SKM-1 (cell line): ENCODE measurements at regions not wholly inside any gene's neighbourhood (a gene's known extent, or its start where the extent isn't known, plus 50 kb on each side); places are given as distances from the start of the nearest gene placed in this dataset.

Experiments
- DNase-seq: peaks from one replicate; lab custom pipeline; 2025; ENCODE audit not compliant: unreplicated experiment; lab: John Stamatoyannopoulos, UW

DNA sequence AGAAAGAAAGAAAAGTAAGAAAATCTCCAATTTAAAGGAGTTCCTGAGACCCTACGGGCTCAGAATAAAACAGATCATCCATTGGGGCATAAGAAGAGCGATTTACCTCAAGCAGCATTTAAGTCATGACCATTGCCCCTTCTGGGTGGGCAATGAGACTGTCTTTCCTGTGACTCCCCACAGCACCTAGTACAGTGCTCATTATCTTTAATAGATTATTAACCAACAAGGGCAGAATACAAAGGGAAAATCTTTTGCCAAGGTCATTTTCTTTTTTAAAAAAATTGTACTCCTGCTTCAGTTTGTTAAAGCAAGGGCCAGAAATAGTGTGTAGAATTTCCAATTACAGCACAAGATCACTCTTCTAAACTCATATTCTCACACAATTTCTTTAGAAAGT, 443.3 kb upstream of the AGTR1 start:
- no peak for DNase-seq

DNA sequence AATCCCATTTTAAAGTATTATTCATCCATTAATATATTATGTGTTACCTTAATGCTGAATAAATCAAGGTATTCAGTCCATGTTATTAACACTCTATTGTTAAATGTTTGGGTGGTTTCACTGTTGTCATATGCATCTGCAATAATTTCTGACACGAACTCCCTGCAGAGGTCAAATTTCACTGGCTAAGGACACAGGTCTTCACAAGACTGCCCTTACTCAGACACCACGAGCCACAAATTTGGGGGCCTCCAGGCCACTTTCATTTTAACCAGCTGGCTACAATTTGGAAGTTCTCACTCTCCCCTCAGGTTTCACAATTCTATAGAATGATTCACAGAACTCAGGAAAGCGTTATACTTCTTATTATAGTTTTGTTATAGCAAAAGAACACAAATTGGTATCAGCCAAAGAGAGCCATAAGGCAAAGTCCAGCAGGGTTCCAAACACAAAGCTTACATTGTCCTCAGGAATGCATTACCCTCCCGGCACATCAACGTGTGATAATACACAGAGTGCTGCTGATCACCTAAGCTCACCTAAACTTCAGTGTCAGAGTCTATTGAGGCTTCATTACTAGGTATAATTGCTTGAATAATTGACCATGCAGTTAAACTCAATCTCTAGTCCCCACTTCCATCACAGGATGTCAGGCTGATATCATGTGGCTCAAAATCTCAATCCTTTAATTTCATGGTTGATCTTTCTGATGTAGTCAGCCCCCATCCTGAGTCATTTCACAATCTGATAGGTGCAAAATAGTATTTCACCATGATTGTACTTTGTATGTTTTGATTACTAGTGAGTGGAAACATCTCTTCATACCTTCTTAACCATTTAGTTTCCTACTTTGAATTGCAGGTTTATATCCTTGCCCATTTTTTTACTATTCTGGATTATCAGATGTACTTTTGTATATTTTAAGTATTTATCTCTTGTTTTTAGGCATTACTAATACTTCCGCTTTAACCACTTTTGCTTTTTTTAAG, 441.4 kb upstream of the AGTR1 start:
- no peak for DNase-seq

DNA sequence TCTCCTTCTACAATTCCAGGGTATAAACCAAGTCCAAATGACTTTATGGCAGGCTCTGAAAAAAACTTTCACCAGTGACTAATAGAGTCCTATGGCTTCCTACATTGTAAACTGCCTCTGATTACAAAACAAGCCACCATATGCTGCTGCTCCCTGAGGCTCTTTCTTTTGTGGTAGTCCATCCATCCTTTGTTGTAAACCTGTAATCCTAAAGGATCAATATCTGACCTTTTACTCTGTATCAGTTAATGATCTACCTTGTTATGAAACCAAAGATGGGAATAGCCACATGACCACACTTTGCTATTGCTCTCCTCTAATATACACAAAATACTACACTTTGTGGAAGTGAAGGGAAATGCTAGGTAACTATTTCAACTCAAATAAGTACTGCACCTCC, 434.7 kb upstream of the AGTR1 start:
- DNase-seq, result no peak

DNA sequence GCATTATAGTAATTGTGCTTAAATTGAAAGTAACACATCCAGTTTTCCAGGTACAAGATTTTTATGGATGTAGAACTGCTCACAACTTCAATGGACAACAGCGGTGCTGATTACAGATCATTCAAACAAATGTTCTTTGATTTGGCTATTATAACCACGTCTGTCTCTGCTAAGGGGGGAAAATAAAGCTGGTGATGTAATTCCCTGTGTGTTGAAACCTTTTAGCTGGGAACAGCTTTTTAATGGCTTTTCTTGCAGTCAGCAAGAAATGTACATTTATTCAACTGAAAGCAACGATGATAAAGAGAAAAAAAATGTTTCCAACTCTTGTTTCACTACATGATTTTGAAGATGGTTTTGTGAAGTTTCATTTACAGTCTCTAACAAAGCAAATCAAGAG, 431.9 kb upstream of the AGTR1 start:
- DNase-seq, result no peak

DNA sequence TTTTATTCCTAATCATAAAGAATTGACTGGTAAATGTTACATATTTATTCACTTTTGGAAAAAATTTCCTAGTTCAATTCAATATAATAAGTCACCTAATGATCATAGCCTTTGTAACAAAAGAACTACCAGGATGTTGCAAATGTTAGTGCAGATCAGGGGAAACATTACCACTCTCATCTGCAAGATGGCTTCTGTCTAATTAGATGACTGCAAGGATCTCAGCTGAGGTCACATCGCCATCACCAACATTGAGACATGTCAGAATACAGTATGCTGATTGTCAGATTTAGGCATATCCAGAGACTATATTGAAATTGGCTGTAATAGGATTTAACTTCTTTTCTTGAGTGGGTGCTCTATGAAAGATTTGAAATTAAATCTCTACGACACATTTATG, 431.4 kb upstream of the AGTR1 start:
- no peak for DNase-seq

DNA sequence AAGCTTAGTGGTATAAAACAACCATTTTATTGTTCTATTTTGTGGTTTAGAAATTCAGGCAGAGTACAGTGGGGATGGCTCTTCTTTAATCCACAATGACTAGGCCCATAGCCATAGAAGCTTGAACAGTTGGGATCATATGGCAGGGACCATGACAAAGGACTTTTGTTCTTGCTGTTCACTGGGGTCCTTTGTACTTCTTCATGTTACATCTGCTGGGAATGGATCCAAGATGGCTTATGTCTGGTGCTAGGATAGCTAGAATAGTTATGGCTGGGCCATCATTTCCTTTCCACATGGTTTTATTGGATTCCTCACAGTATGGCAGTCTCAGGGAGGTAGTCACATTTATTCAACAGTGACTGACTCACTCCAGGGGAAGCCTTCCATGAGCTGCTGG, 427.9 kb upstream of the AGTR1 start:
- no peak for DNase-seq

DNA sequence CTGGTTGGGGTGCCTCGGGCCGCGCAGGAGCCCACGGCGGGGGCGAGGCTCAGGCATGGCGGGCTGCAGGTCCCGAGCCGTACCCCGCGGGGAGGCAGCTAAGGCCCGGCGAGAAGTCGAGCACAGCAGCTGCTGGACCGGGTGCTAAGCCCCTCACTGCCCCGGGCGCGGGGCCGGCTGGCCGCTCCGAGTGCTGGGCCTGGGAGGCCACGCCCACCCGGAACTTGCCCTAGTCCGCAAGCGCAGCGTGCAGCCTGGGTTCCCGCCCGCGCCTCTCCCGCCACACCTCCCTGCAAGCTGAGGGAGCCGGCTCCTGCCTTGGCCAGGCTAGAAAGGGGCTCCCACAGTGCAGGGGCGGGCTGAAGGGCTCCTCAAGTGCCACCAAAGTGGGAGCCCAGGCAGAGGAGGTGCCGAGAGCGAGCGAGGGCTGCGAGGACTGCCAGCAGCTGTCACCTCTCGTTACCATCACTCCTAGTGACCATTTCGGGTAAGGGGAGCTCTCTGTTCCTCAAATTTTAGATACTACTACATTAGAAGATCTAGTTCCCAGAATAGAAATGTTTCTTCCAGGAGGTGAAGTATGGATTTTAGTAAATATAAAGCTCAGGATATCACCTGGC, 417.0 kb upstream of the AGTR1 start:
- no peak for DNase-seq

DNA sequence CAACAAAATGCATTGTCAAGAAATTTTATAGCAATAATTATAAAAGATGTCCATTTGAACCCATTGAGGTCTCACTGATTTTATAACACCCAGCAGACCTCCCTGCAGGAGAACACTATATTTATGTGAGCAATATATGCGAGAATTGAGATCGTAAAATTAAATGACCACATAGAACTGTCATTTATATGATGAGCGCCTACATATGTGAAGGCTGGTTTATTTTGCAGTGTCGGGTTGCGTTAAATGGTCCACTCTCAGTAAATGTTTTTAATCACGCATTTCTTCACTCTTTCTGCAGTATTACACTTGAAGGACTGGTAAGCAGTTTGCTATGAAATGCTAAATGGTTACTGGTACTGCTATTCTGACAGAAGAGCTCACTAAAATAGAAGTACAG, 408.5 kb upstream of the AGTR1 start:
- no peak for DNase-seq

DNA sequence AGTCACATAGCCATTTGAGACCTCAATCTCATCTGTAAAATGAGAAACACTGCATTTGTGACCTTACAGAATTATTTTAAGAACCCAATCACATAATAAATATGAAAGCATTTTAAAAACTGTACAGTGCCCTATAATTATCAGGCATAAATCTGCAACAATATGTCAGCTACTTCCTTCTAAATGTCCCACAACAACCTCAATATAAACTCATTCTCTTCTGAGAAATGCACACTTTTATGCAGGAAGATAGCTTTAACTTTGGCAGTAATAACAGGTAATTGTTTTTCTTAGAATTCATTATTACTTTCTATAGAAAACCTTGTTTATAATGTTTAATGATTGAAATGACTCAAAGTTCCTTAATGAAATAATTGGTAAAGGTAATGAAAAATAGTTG, 400.7 kb upstream of the AGTR1 start:
- DNase-seq, result no peak

DNA sequence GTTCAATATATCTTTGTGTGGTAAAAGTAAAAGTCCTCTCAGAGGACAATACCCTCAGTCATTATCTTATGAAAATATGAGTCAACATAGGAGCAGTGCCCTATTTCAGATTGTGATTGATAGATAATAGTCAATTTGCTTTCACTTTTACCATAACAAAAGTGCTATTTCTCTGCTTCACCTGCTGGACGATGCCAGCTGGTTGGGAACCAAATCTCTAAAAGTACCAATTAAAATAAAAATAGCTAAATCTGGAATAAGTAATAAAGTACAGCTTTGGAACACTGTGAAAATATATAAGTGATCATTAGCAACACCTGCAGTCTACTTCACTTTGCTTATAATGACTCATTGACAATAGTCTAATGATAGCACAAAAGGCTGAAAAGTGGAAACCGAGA, 390.3 kb upstream of the AGTR1 start:
- no peak for DNase-seq

DNA sequence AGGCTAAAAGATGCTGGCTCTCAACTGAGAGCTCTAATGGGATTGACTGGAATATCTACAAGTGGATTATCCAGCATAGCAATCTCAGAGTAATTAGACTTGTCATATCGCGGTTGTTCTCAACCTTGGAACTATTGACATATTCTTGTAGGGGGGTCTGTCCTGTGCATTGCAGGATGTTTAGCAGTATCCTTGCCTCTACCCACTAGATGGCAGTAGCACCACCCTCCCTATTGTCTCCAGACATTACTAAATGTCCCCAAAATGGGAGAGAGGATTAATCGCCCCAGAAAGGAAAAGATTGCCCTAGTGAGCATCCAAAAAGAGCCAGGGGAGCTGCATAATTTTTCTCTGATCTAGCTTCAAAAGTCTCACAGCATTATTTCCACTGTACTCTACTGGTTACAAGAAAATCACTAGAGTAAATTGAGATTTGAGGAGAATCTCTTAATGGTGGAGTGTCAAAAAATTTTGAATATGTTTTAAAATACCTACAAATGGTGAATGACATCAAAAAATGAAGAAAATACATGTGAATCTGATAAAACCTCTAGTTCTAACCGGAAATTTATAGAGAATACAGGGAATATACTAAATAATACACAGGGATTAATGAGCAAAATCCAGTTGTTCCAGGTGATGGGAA, 388.2 kb upstream of the AGTR1 start:
- peak; percentile 8 for DNase-seq

DNA sequence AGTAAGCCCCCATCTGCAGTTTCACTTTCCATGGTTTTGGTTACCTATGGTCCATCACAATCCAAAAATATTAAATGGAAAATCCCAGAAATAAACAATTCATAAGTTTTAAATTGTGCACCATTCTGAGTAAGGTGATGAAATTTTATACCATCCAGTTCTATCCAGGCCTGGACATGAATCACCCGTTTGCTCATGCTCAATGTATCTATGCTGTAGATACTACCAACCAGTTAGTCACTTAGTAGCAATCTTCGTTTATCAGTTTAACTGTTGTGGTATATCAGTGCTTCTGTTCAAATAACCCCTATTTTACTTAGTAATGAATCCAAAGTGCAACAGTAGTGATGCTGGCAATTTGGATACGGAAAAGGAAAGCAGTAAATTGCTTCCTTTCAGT, 381.9 kb upstream of the AGTR1 start:
- no peak for DNase-seq

DNA sequence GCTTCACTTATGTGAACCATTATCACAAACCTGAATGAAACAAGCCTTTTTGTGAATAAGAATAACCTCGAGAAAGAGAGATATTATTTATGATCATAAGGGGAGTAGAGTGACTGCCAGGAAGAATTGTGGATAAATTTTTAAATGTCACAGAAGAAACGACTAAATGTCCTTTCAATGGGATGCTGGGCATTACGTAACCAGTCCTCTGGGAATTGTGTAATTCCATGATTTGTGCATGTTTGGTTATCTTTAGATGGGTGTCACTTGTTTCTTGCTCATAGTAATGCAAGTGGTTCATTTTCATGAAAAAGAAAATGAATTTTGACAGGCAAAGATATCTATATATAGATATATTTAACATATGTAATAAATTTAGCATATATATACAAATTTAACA, 379.5 kb upstream of the AGTR1 start:
- no peak for DNase-seq

DNA sequence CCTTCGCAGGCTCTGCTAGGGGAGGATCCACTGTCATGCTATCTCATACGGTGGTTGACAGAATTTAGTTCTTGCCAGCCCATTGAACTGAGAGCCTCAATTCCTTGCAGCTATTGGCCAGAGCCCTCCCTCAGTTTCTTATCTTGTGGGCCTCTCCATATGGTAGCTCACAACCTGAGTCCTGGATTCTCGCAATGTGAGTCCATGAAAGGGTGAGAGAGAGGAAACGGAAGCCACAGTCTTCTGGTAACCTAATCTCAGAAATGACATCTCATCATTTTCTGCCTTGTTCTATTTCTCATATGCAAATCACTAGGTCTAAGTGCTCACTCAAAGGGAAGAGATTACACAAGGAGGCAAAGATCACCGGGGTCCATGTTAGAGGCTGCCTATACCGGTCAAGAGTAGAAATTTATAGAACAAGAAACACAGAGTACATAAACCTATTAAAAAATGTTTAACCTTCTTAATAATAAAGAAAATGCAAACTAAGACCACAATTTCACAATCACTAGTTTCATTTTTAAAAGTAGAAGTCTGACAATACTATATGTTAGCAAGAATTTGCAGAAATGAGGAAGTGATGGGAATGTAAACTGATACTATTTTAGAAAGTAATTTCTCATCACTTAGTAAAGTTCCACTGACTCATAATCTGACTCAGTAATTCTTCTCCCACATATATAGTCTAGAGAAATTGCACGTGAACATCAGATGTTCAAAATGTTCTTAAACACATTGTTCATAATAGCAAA, 378.4 kb upstream of the AGTR1 start:
- peak; percentile 69 for DNase-seq

DNA sequence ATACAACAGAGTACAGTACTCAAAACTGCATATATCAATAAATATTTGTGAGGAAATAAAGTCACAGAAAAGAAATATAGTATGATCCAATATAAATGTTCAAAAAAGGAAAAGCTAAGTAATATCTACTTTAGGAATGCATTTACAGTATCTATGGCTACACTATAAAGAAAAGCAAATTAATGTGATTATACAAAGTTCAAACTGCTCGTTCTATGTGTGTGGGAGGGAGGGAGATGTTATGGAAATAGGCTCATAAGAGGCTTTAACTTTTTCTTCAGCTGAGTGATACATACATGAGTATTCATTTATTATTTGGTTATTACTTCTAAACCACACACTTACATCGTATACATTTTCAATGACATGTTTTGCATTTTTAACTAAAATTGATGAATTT, 377.7 kb upstream of the AGTR1 start:
- no peak for DNase-seq

DNA sequence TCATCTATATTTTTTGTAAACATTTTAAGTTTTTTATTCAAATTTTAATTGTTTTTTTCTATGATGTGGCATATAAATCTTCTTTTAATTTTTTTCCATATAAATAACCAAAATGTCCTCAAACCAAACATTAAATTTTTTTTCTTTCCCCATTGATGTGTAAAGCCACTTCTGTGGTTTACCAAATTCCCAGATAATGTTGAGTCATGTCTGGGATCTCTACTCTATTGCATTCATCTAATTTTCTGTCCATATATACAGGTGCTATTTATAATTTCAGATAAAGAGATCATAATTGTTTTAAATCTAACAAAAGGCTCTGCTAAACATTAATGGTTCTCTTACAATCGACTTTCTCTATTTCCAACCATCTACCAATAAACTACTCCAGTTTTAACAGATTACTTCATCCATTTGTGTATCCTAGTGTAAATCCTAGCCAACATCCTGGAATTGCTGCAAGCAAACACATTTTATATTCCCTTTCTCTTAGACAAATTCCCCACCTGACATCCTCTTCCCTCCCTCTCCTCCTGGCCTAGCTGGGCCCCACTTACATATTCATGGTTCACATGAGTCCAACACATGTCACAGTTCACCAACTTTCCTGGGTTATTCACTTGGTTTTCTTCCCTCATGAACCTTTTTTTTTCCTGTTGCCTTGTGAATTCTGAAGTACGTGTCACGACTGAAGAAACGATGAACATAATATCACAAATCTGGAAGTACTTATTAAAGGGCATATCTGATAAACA, 368.0 kb upstream of the AGTR1 start:
- no peak for DNase-seq

DNA sequence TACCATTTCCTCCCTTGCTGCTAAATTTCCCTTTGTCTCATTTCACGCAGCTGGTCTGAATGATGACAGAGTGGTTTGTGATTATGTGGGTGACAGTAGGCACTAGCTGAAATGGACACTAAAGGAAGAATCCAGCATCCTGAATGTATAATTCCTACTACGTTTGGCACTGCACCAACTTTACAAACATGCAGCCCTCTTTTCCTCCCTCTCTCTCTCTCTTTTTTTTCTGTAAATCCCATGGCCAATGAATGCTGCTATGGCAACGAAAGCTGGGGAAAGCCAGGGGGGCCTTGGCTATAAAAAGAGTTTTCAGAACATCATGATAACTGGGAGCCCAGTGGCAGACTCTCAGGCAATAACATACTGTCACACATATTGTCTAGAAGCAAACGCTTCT, 367.2 kb upstream of the AGTR1 start:
- no peak for DNase-seq

DNA sequence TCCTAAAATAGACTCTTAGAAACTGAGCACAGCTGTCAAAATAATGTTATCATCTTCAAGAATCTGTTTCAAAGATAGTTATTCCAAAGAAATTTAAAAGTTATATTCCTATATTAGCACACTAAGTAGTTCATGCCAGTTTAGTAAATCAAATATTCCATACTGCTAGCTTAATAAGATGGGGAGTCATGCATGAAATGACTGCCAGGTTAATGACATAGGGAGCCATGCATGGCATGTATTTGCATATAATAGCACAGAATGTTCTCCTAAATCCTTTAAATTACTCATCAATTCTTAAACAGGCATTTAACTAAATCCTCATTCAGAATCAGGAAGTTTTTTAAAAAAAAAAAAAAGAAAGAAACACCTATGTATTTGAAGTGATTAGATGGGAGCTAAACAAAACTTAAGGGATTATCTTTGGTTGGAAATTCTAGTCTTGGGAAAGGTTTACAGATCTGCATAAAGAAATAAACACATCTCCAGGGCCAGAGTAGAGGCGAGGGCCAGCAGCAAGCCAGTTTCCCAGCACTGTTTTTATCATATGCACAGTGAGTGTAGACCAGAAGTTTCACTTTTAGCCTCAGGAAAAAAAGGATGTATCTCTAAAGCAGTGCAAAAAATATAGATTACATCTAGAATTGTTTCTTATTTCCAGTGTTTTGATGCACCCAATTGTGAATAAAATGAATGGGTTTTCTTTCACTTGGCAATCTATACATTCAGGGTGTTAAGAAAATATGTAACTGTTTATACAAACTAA, 366.4 kb upstream of the AGTR1 start:
- no peak for DNase-seq

DNA sequence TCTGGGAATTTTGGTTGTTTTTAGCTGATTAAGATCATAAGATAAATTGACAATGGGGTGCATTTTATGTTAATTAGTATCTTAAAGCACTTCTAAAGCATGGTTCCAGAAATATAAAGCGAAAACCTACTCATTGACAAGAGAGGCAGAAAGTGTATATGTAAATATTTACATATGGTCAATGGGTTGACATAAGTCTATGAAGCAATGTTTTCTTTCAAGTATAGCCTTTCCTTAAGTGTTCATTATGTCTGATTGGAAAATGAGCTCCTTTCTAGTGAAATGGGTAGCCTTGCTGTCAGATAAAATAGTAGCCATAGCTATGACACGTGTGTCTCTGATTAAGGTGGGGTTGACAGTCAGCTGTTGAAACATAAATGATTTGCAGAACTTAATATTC, 365.2 kb upstream of the AGTR1 start:
- no peak for DNase-seq

DNA sequence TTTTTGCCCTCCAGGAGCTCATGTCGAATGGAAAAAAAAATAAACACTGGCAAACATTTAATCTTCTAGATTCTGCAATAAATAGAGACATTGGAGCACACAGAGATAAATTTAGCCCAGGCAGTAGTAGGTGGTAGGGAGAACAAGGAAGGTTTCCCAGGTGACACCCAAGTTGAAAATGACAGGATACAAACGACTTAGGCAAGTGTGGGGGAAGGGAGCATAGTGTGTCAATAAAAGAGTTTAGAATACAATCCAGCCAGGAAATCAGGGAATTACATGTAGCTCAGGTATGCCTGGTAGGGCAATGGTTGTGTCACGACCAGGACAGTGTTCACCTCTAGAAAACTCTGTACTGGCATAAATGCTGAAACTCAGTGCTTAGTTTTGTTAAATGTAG, 364.6 kb upstream of the AGTR1 start:
- DNase-seq, result no peak
